ENCODE measurements at regions not wholly inside any gene's neighbourhood (a gene's known extent, or its start where the extent isn't known, plus 50 kb on each side); places are given as distances from the start of the nearest gene placed in this dataset.

- H4K20me1 ChIP-seq (ENCODE audit: insufficient read depth, low read length): no peaks in the 10 kb centered on the region
- DNase-seq: no peak
- peaks cover 5% of the 10 kb centered on the region; the same call in 1 of the 2 replicates for H3K4me1 ChIP-seq (ENCODE audit: low read length)
- no peaks in the 10 kb centered on the region for H3K36me3 ChIP-seq (replicated peaks; ENCODE audit: insufficient read depth, low read length)
- no peaks in the 10 kb centered on the region for H3K9me3 ChIP-seq (replicated peaks; ENCODE audit: insufficient read depth, low read length)
- no peaks in the 10 kb centered on the region for H3K27me3 ChIP-seq (replicated peaks; ENCODE audit: insufficient read depth, low read length)
- no peaks in the 10 kb centered on the region for H3K79me2 ChIP-seq (ENCODE audit: low read length)
- no peak overlapping the region for H2AFZ ChIP-seq (ENCODE audit: low read length)
- TF ChIP-seq EZH2phosphoT487 (IDR thresholded peaks at IDR 0.05; ENCODE audit: low read length): no peak
- TF ChIP-seq EZH2 (optimal IDR thresholded peaks at IDR 0.05; ENCODE audit: low read depth, low read length): no peak
- TF ChIP-seq, protein P1, sequence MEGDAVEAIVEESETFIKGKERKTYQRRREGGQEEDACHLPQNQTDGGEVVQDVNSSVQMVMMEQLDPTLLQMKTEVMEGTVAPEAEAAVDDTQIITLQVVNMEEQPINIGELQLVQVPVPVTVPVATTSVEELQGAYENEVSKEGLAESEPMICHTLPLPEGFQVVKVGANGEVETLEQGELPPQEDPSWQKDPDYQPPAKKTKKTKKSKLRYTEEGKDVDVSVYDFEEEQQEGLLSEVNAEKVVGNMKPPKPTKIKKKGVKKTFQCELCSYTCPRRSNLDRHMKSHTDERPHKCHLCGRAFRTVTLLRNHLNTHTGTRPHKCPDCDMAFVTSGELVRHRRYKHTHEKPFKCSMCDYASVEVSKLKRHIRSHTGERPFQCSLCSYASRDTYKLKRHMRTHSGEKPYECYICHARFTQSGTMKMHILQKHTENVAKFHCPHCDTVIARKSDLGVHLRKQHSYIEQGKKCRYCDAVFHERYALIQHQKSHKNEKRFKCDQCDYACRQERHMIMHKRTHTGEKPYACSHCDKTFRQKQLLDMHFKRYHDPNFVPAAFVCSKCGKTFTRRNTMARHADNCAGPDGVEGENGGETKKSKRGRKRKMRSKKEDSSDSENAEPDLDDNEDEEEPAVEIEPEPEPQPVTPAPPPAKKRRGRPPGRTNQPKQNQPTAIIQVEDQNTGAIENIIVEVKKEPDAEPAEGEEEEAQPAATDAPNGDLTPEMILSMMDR (IDR thresholded peaks at IDR 0.05; ENCODE audit: low read length): no peak
- no peak overlapping the region for H3K9ac ChIP-seq (ENCODE audit: low read length)
- no peak overlapping the region for H3K27ac ChIP-seq (ENCODE audit: low read length)
- no peak overlapping the region for H3K4me3 ChIP-seq (ENCODE audit: low read length)
- no peak overlapping the region for H3K4me2 ChIP-seq (ENCODE audit: low read depth, low read length)
- H3F3A ChIP-seq (ENCODE audit: insufficient read depth, low read length): no peaks in the 10 kb centered on the region
- H3K9me2 ChIP-seq (replicated peaks; ENCODE audit: insufficient read depth, low read length): no peaks in the 10 kb centered on the region
These were observed 102.2 kb downstream of the MSTN start for GRCh38 chr2:189960346-189960745.

DNA sequence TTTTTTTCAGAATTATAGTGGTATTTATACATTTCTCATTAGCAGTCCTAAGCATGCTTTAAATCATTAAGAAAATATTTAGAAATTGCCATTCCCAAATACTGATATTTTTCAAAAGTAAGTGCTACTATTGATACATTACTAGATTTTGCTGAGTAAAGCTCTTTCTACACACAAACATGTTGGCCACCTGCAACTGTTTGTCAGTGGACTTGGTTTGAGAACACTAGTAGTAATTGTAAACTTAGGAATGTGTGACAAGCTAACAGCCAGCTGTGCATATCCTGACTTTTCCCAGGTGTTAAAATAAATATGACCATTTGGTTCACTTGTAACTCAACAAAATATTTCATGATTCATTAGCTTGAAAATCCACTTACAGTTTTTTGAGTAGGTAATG lies 103.1 kb downstream of the MSTN start:
- Histone ChIP-seq H3K79me2 (ENCODE audit: low read length) (no peaks in the 10 kb centered on the region), H3K9ac (ENCODE audit: low read length) (no peak overlapping the region), H3K9me2 (replicated peaks; ENCODE audit: insufficient read depth, low read length) (no peaks in the 10 kb centered on the region), H3F3A (ENCODE audit: insufficient read depth, low read length) (peaks cover 4% of the 10 kb centered on the region; the same call in 1 of the 2 replicates), H3K9me3 (replicated peaks; ENCODE audit: insufficient read depth, low read length) (no peaks in the 10 kb centered on the region), H3K27ac (ENCODE audit: low read length) (no peak overlapping the region), H4K20me1 (ENCODE audit: insufficient read depth, low read length) (no peaks in the 10 kb centered on the region), H3K27me3 (replicated peaks; ENCODE audit: insufficient read depth, low read length) (no peaks in the 10 kb centered on the region), H3K4me1 (ENCODE audit: low read length) (peaks cover 14% of the 10 kb centered on the region), H2AFZ (ENCODE audit: low read length) (no peak overlapping the region), H3K4me3 (ENCODE audit: low read length) (no peak overlapping the region), H3K36me3 (replicated peaks; ENCODE audit: insufficient read depth, low read length) (no peaks in the 10 kb centered on the region), H3K4me2 (ENCODE audit: low read depth, low read length) (no peak overlapping the region)
- no peak for TF ChIP-seq EZH2phosphoT487 (IDR thresholded peaks at IDR 0.05; ENCODE audit: low read length)
- TF ChIP-seq EZH2 (optimal IDR thresholded peaks at IDR 0.05; ENCODE audit: low read depth, low read length): no peak
- TF ChIP-seq, protein P1 (IDR thresholded peaks at IDR 0.05; ENCODE audit: low read length): no peak
- DNase-seq: no peak

DNA sequence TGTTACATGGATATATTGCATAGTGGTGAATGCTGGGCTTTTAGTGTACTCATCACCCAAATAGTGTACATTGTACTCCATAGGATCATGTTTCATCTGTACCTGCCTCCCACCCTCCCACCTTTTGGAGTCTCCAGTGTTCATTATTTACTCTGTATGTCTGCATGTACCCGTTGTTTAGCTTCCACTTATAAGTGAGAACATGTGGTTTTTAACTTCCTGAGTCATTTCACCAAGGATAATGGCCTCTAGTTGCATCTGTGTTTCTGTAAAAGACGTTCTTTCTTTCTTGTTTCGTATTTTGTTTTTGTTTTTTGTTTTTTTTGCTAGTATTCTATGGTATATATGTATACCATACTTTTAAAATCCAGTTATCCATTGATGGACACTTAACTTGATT lies 107.5 kb downstream of the MSTN start:
- H3F3A ChIP-seq (ENCODE audit: insufficient read depth, low read length): peaks cover 19% of the 10 kb centered on the region
- H3K27ac ChIP-seq (ENCODE audit: low read length): peak overlapping the region; percentile 25; the same call in 1 of the 2 replicates
- H3K27me3 ChIP-seq (replicated peaks; ENCODE audit: insufficient read depth, low read length): no peaks in the 10 kb centered on the region
- H4K20me1 ChIP-seq (ENCODE audit: insufficient read depth, low read length): no peaks in the 10 kb centered on the region
- H3K4me2 ChIP-seq (ENCODE audit: low read depth, low read length): peak overlapping the region; percentile 50; the same call in 1 of the 2 replicates
- TF ChIP-seq, protein P1 (IDR thresholded peaks at IDR 0.05; ENCODE audit: low read length): no peak
- TF ChIP-seq EZH2phosphoT487 (IDR thresholded peaks at IDR 0.05; ENCODE audit: low read length) (no peak), EZH2 (optimal IDR thresholded peaks at IDR 0.05; ENCODE audit: low read depth, low read length) (no peak)
- H3K4me3 ChIP-seq (ENCODE audit: low read length): no peak overlapping the region
- no peak overlapping the region for H3K9ac ChIP-seq (ENCODE audit: low read length)
- no peaks in the 10 kb centered on the region for H3K79me2 ChIP-seq (ENCODE audit: low read length)
- no peaks in the 10 kb centered on the region for H3K9me2 ChIP-seq (replicated peaks; ENCODE audit: insufficient read depth, low read length)
- peaks cover 43% of the 10 kb centered on the region for H3K4me1 ChIP-seq (ENCODE audit: low read length)
- H3K36me3 ChIP-seq (replicated peaks; ENCODE audit: insufficient read depth, low read length): no peaks in the 10 kb centered on the region
- peak; percentile 60 for DNase-seq
- H3K9me3 ChIP-seq (replicated peaks; ENCODE audit: insufficient read depth, low read length): no peaks in the 10 kb centered on the region
- peak overlapping the region; percentile 27; the same call in 1 of the 2 replicates for H2AFZ ChIP-seq (ENCODE audit: low read length)

Data from MM.1S (cell line).